ENCODE measurements at regions not wholly inside any gene's neighbourhood (a gene's known extent, or its start where the extent isn't known, plus 50 kb on each side); places are given as distances from the start of the nearest gene placed in this dataset.
"Not testable (repeated sequence)": the region's sequence is repeated elsewhere in the genome, so short reads cannot be mapped to it uniquely, and the experiment has no call there.

- peaks cover 5% of the 10 kb centered on the region for H3K9me3 Mint-ChIP-seq
- H3K27ac Mint-ChIP-seq: no peak overlapping the region
- H3K4me1 Mint-ChIP-seq: no peaks in the 10 kb centered on the region
- no peak for ATAC-seq
- H3K36me3 Mint-ChIP-seq: no peaks in the 10 kb centered on the region
- no peak overlapping the region for H3K4me3 Mint-ChIP-seq
- no peak for DNase-seq (ENCODE audit: low spot score in 2 of 2)
Observed at GRCh38 chr2:53051157-53051556, 716.4 kb upstream of the CHAC2 start.

- H3K4me3 Mint-ChIP-seq: no peak overlapping the region
- peaks cover 14% of the 10 kb centered on the region for H3K4me1 Mint-ChIP-seq
Observed at GRCh38 chr2:53040536-53041229, 726.9 kb upstream of the CHAC2 start.

GRCh38 chr2:53036196-53036595 lies 731.4 kb upstream of the CHAC2 start:
- H3K27ac Mint-ChIP-seq: no peak overlapping the region
- no peak overlapping the region for H3K4me3 Mint-ChIP-seq
- no peaks in the 10 kb centered on the region for H3K9me3 Mint-ChIP-seq
- no peak for ATAC-seq
- H3K36me3 Mint-ChIP-seq: no peaks in the 10 kb centered on the region
- DNase-seq (ENCODE audit: low spot score in 2 of 2): no peak
- no peaks in the 10 kb centered on the region for H3K4me1 Mint-ChIP-seq

More at GRCh38 chr2:53040536-53041229, 726.9 kb upstream of the CHAC2 start:
- H3K9me3 Mint-ChIP-seq: peaks cover 6% of the 10 kb centered on the region
- DNase-seq (ENCODE audit: low spot score in 2 of 2) (no peak), ATAC-seq (peak; percentile 76)
- no peaks in the 10 kb centered on the region for H3K36me3 Mint-ChIP-seq
- H3K27ac Mint-ChIP-seq: no peak overlapping the region

- Mint-ChIP-seq H3K4me3 (no peak overlapping the region), H3K4me1 (no peaks in the 10 kb centered on the region), H3K9me3 (no peaks in the 10 kb centered on the region), H3K27ac (no peak overlapping the region), H3K36me3 (no peaks in the 10 kb centered on the region)
- no peak for ATAC-seq
- no peak for DNase-seq (ENCODE audit: low spot score in 2 of 2)
Observed at GRCh38 chr2:53035153-53035552, 732.5 kb upstream of the CHAC2 start.

GRCh38 chr2:53033411-53033810 lies 734.2 kb upstream of the CHAC2 start:
- DNase-seq (ENCODE audit: low spot score in 2 of 2) (no peak), ATAC-seq (no peak)
- Mint-ChIP-seq H3K4me1 (no peaks in the 10 kb centered on the region), H3K9me3 (no peaks in the 10 kb centered on the region), H3K36me3 (no peaks in the 10 kb centered on the region), H3K27ac (no peak overlapping the region), H3K4me3 (no peak overlapping the region)

GRCh38 chr2:53028746-53029423 lies 738.7 kb upstream of the CHAC2 start:
- Mint-ChIP-seq H3K36me3 (no peaks in the 10 kb centered on the region), H3K9me3 (peaks cover 6% of the 10 kb centered on the region)

GRCh38 chr2:53028225-53028624 lies 739.4 kb upstream of the CHAC2 start:
- no peak overlapping the region for H3K27ac Mint-ChIP-seq
- H3K4me1 Mint-ChIP-seq: peaks cover 7% of the 10 kb centered on the region
- H3K36me3 Mint-ChIP-seq: no peaks in the 10 kb centered on the region
- ATAC-seq (no peak), DNase-seq (ENCODE audit: low spot score in 2 of 2) (no peak)
- H3K4me3 Mint-ChIP-seq: no peak overlapping the region
- H3K9me3 Mint-ChIP-seq: peaks cover 11% of the 10 kb centered on the region

More at GRCh38 chr2:53028746-53029423, 738.7 kb upstream of the CHAC2 start:
- no peak overlapping the region for H3K4me3 Mint-ChIP-seq
- no peaks in the 10 kb centered on the region for H3K4me1 Mint-ChIP-seq
- no peak overlapping the region for H3K27ac Mint-ChIP-seq
- no peak for DNase-seq (ENCODE audit: low spot score in 2 of 2)
- ATAC-seq: no peak

GRCh38 chr2:53022248-53022647 lies 745.4 kb upstream of the CHAC2 start:
- ATAC-seq: peak; percentile 79
- peaks cover 19% of the 10 kb centered on the region for H3K4me1 Mint-ChIP-seq
- H3K9me3 Mint-ChIP-seq: peaks cover 12% of the 10 kb centered on the region
- H3K36me3 Mint-ChIP-seq; H3K4me3 Mint-ChIP-seq; DNase-seq (ENCODE audit: low spot score in 2 of 2); H3K27ac Mint-ChIP-seq: not testable (repeated sequence)

- Mint-ChIP-seq H3K4me3 (no peak overlapping the region), H3K27ac (no peak overlapping the region), H3K4me1 (peaks cover 19% of the 10 kb centered on the region), H3K36me3 (no peaks in the 10 kb centered on the region), H3K9me3 (peaks cover 11% of the 10 kb centered on the region)
- DNase-seq (ENCODE audit: low spot score in 2 of 2) (no peak), ATAC-seq (peak; percentile 59)
Observed at GRCh38 chr2:53021828-53022227, 745.8 kb upstream of the CHAC2 start.

- H3K9me3 Mint-ChIP-seq: peaks cover 10% of the 10 kb centered on the region
- no peaks in the 10 kb centered on the region for H3K36me3 Mint-ChIP-seq
- H3K27ac Mint-ChIP-seq: no peak overlapping the region
- no peak for DNase-seq (ENCODE audit: low spot score in 2 of 2)
- H3K4me3 Mint-ChIP-seq: no peak overlapping the region
- peaks cover 19% of the 10 kb centered on the region for H3K4me1 Mint-ChIP-seq
- peak; percentile 73 for ATAC-seq
Observed at GRCh38 chr2:53021292-53021691, 746.3 kb upstream of the CHAC2 start.

- Mint-ChIP-seq H3K27ac (no peak overlapping the region), H3K4me1 (peaks cover 19% of the 10 kb centered on the region), H3K36me3 (no peaks in the 10 kb centered on the region), H3K9me3 (peaks cover 10% of the 10 kb centered on the region), H3K4me3 (no peak overlapping the region)
- no peak for ATAC-seq
- DNase-seq (ENCODE audit: low spot score in 2 of 2): no peak
Observed at GRCh38 chr2:53018825-53019425, 748.7 kb upstream of the CHAC2 start.

GRCh38 chr2:53006980-53007379 lies 760.6 kb upstream of the CHAC2 start:
- Mint-ChIP-seq H3K4me3 (no peak overlapping the region), H3K27ac (no peak overlapping the region), H3K4me1 (peaks cover 8% of the 10 kb centered on the region), H3K9me3 (peaks cover 11% of the 10 kb centered on the region), H3K36me3 (no peaks in the 10 kb centered on the region)
- DNase-seq (ENCODE audit: low spot score in 2 of 2): no peak
- no peak for ATAC-seq

- DNase-seq (ENCODE audit: low spot score in 2 of 2): no peak
- no peak for ATAC-seq
- H3K27ac Mint-ChIP-seq: no peak overlapping the region
- peaks cover 8% of the 10 kb centered on the region for H3K4me1 Mint-ChIP-seq
- H3K4me3 Mint-ChIP-seq: no peak overlapping the region
- H3K9me3 Mint-ChIP-seq: peaks cover 11% of the 10 kb centered on the region
- no peaks in the 10 kb centered on the region for H3K36me3 Mint-ChIP-seq
Observed at GRCh38 chr2:53004413-53004812, 763.2 kb upstream of the CHAC2 start.

- H3K9me3 Mint-ChIP-seq: peaks cover 13% of the 10 kb centered on the region
- no peak for DNase-seq (ENCODE audit: low spot score in 2 of 2)
- no peak overlapping the region for H3K4me3 Mint-ChIP-seq
- no peaks in the 10 kb centered on the region for H3K36me3 Mint-ChIP-seq
- H3K4me1 Mint-ChIP-seq: no peaks in the 10 kb centered on the region
- no peak for ATAC-seq
- no peak overlapping the region for H3K27ac Mint-ChIP-seq
Observed at GRCh38 chr2:52995424-52995823, 772.2 kb upstream of the CHAC2 start.

GRCh38 chr2:52976143-52976949 lies 791.3 kb upstream of the CHAC2 start:
- DNase-seq (ENCODE audit: low spot score in 2 of 2) (no peak), ATAC-seq (peak; percentile 82)
- no peaks in the 10 kb centered on the region for H3K9me3 Mint-ChIP-seq
- H3K36me3 Mint-ChIP-seq: no peaks in the 10 kb centered on the region
- H3K4me1 Mint-ChIP-seq: no peaks in the 10 kb centered on the region
- no peak overlapping the region for H3K27ac Mint-ChIP-seq
- H3K4me3 Mint-ChIP-seq: no peak overlapping the region

Data from stimulated activated effector memory CD8-positive, alpha-beta T cell treated with anti-CD3 and anti-CD28 coated beads, Interleukin-12 subunit alpha, Interleukin-12 subunit beta, amount 100 ng/mL, for 72 hours (primary cell).